AG04450 (cell line): ENCODE measurements at regions not wholly inside any gene's neighbourhood (a gene's known extent, or its start where the extent isn't known, plus 50 kb on each side); places are given as distances from the start of the nearest gene placed in this dataset.

ENCODE experiments used
- CTCF ChIA-PET: fragments of 300-600, 350-600 bp; formaldehyde crosslinking; extraction: SDS; loops from one replicate; lab custom pipeline; 2022; ENCODE audit warnings: antibody characterized with exemption, inconsistent platforms; lab: Charles Lee
- POLR2A ChIA-PET: fragments of 350-600 bp; formaldehyde crosslinking; extraction: SDS; loops from one replicate; lab custom pipeline; 2021; ENCODE audit warnings: antibody characterized with exemption, inconsistent platforms; lab: Yijun Ruan, JAX
- DNase-seq: peaks from one replicate; pipeline ENCODE4 v3.0.0-alpha.2; 2011; ENCODE audit warnings: low read depth, low spot score
- H3K27ac ChIP-seq: one replicate; pipeline ENCODE4 v1.5.1; 2012; ENCODE audit warnings: low read depth, low read length, control low read depth
- H3K27me3 ChIP-seq: one replicate; pipeline ENCODE4 v1.6.0; 2012; ENCODE audit warnings: low read length; ENCODE audit not compliant: control insufficient read depth, insufficient read depth
- H3K4me3 ChIP-seq: 2 replicates; pipeline ENCODE4 v1.5.1; 2011; ENCODE audit warnings: mild to moderate bottlenecking, low read depth, low read length, control low read depth
- H3K9me3 ChIP-seq: 2 replicates; pipeline ENCODE4 v1.5.1; 2012; ENCODE audit warnings: low read length; ENCODE audit not compliant: control insufficient read depth, insufficient read depth
- TF ChIP-seq, protein P1 (sequence below): IDR thresholded peaks from 2 replicates; pipeline ENCODE4 v1.5.1; 2011; ENCODE audit warnings: low read depth, low read length, control low read depth, inconsistent platforms

DNA sequence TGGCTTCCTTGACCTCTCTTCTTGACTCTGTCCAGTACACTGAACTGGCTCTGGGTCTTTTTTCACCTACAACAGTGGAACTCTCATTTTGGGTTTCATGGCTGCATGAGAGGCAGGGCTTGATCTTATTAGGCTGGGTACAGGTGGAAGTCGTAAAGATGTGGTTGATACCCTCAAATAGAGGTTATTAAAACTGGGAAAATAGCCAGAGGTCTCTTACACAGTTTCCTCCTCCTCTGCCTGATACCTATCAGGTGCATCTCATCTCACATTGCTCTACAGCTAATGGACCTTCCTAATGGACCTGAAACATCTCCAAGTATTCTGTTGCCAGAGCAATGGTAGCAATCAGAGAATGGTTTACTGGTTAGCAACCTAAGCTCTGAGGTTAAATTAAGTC, 231.8 kb downstream of the ETAA1 start:
- Histone ChIP-seq H3K27me3 (no peaks in the 10 kb centered on the region), H3K27ac (no peak overlapping the region), H3K9me3 (no peaks in the 10 kb centered on the region), H3K4me3 (no peak overlapping the region)
- TF ChIP-seq, protein P1, sequence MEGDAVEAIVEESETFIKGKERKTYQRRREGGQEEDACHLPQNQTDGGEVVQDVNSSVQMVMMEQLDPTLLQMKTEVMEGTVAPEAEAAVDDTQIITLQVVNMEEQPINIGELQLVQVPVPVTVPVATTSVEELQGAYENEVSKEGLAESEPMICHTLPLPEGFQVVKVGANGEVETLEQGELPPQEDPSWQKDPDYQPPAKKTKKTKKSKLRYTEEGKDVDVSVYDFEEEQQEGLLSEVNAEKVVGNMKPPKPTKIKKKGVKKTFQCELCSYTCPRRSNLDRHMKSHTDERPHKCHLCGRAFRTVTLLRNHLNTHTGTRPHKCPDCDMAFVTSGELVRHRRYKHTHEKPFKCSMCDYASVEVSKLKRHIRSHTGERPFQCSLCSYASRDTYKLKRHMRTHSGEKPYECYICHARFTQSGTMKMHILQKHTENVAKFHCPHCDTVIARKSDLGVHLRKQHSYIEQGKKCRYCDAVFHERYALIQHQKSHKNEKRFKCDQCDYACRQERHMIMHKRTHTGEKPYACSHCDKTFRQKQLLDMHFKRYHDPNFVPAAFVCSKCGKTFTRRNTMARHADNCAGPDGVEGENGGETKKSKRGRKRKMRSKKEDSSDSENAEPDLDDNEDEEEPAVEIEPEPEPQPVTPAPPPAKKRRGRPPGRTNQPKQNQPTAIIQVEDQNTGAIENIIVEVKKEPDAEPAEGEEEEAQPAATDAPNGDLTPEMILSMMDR: no peak
- ChIA-PET POLR2A (no interaction called here), CTCF (no interaction called here)
- no peak for DNase-seq

- CTCF ChIA-PET: no interaction called here
- DNase-seq: no peak
- TF ChIP-seq, protein P1: no peak
- Histone ChIP-seq H3K27me3 (no peaks in the 10 kb centered on the region), H3K4me3 (no peak overlapping the region), H3K9me3 (no peaks in the 10 kb centered on the region), H3K27ac (no peak overlapping the region)
- POLR2A ChIA-PET: no interaction called here
Observed at GRCh38 chr2:67631483-67631882, 234.3 kb downstream of the ETAA1 start.

GRCh38 chr2:67633212-67633856, 236.2 kb downstream of the ETAA1 start:
- DNase-seq: no peak
- Histone ChIP-seq H3K4me3 (no peak overlapping the region), H3K27me3 (no peaks in the 10 kb centered on the region), H3K27ac (no peak overlapping the region), H3K9me3 (no peaks in the 10 kb centered on the region)
- TF ChIP-seq, protein P1: no peak
- CTCF ChIA-PET: no interaction called here
- POLR2A ChIA-PET: no interaction called here

DNA sequence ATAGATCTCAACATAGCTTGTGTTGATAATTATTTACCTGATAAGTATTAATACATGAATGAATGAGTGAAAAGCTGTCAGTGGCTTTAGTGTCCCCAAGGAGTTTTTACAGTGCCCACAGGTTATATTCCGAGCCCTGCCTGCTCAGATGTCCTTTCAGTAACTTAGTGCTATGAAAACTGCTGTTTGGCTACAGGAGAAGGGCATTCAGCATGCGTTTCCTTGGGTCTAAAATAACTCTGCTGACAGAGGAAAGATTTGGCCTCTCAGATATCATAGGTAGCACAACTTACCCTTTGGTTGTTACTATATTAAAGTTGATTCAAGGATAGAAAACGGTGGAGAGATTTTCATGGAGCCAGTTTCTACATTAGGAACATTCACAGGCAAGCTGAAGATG, 241.0 kb downstream of the ETAA1 start:
- Histone ChIP-seq H3K4me3 (no peak overlapping the region), H3K27ac (no peak overlapping the region), H3K9me3 (no peaks in the 10 kb centered on the region), H3K27me3 (no peaks in the 10 kb centered on the region)
- TF ChIP-seq, protein P1: no peak
- no peak for DNase-seq
- ChIA-PET POLR2A (no interaction called here), CTCF (interaction anchor here (1.8 kb wide), 1 partner anchor 13 kb away, joined by 9 read pairs; no protein-coding TSS in a partner anchor)

GRCh38 chr2:67641312-67642045, 244.3 kb downstream of the ETAA1 start:
- TF ChIP-seq, protein P1: no peak
- H3K27me3 ChIP-seq: no peaks in the 10 kb centered on the region
- no peak overlapping the region for H3K27ac ChIP-seq
- POLR2A ChIA-PET: no interaction called here
- DNase-seq: no peak
- H3K4me3 ChIP-seq: no peak overlapping the region
- H3K9me3 ChIP-seq: peaks cover 3% of the 10 kb centered on the region
- CTCF ChIA-PET: interaction anchor here (2.1 kb wide), 1 partner anchor 9 kb away, joined by 16 read pairs; no protein-coding TSS in a partner anchor
